NCI-H2196 (cell line): ENCODE measurements at regions not wholly inside any gene's neighbourhood (a gene's known extent, or its start where the extent isn't known, plus 50 kb on each side); places are given as distances from the start of the nearest gene placed in this dataset.

Experiments used
- DNase-seq: peaks from one replicate; lab custom pipeline; 2025; ENCODE audit not compliant: unreplicated experiment; lab: John Stamatoyannopoulos, UW

DNA sequence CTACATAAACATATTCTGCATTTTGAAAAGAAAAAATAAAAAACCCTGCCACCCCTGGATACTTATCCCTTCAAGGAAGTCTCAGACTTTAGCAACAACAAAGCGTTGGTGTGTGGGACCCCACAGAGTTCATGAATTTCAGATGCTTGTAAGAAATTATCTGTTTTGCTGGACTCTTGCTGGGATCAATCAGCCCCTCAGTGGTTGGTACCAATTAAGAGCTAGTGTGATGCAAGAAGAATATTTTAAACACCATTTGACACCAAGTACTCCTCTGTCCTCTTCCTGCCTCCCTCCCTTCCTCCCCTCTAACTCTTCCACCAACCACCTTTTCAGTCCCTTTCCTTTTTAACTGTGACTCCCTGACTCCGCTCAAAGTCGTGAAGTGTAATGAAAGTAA, 51.5 kb downstream of the SST start:
- no peak for DNase-seq

GRCh38 chr3:187617213-187617612, 53.0 kb downstream of the SST start:
- DNase-seq, result no peak

DNA sequence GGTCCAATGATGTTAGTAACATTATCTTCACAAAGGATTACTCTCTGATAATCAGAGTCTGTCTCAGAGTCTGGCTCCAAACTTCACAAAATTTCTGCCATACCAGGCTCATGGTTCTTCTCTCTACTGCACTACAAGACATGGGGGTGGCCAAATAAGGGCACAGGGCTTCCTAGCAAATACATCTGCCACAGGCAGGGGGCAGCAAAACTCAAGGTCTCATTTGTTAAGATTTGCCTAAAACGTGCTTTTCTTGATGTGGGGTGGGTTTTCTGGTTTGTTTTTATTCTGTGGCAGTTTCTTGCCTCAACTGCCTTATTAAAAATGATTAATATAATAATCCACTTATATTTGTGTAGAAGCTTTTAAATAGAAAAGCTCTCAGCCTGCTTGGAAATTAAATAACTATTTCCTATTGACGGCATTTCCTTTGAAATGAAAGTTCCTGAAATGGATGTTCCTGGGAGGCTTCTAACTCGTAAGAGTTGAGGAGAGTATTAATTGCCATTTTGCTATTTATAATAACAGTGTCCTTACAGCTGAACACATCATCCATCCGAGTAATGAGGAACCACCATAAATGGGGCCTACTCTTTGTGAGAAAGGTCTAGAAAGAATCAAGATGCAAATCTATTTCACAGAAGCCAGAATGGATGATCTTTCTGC, 53.8 kb downstream of the SST start:
- DNase-seq, result peak; percentile 74

DNA sequence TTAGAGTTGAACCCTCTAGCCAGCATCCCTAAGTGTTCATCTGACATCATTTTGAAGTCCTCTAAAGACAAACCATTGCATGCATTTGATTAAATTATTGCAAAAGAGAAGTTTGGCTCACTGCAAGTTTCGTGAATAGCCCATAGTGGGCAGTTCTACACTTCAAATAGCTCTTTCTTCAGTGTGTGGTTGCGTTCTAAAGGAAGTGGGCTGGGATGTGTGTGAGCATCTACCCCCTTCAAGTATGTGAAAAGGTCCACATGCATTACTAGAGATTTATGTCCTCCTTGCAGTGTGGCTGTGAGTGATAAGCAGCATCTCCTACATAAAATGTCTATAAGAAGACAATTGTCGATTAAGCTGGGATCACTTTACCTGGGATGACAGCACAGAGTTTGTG, 54.6 kb downstream of the SST start:
- DNase-seq, result no peak

DNA sequence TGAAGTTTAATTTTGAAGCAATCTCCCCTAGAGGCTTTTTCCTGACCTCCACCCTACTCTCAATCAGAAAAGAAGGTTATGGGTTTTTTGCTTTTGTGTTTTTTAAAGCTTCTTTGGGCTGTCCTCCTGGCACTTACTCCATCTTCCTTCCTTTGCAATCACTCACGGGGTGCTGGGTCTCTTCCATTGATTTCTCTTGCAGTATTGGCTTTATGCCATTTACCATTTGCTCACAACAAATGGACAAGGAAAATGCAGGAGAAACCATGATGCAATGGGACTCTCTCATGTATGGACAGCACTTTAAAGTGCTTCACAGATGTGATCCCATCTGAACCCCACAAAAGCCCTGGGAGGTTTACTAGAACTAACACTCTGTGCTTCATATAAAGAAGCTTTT, 57.5 kb downstream of the SST start:
- no peak for DNase-seq

DNA sequence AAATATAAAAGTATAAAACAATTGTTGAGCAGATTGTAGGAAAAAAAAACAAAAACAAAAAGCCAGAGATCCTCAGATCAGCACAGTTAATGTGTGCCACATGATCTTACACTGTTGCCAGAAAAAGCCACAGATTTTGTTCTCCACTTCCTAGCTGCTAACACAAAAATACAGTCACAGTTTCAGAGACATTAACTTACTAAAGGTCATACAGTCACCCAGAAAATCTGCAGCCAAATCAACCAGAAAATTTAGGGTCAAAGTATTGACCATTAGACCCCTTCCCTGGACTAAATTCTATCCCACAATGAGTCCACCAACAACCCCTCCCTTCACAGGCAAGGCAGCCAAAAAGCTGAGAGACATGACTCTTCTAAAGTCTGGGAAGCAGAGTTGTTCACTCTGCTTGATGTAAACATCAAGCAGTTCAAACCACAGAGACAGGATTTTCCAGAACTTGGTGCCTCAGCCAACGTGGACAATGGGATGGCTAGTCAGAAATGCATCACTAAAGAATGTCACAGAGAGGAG, 59.1 kb downstream of the SST start:
- DNase-seq, result no peak

- DNase-seq, result no peak
These were observed 75.9 kb downstream of the SST start for GRCh38 chr3:187594272-187594671.

- no peak for DNase-seq
These were observed 76.7 kb downstream of the SST start for GRCh38 chr3:187593451-187593850.

- no peak for DNase-seq
These were observed 79.2 kb downstream of the SST start for GRCh38 chr3:187590861-187591576.

DNA sequence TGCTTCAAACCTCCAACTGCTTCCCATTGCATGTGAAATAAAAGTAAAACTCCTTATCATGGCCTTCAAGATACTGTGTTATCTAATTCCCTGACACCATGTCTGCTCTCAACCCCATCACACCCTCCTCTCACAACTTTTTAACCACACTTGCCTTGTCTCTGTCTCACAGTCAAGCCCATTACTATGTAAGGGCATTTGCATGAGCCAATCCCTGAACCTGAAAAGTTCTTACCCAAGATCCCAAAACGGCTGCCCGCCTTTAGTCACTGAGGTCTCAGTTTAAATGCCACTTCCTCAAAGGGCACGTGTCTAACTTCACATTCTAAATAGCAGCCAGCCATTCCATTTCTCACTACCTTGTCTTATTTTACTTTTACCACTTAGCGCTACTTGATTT, 83.1 kb downstream of the SST start:
- DNase-seq, result no peak

DNA sequence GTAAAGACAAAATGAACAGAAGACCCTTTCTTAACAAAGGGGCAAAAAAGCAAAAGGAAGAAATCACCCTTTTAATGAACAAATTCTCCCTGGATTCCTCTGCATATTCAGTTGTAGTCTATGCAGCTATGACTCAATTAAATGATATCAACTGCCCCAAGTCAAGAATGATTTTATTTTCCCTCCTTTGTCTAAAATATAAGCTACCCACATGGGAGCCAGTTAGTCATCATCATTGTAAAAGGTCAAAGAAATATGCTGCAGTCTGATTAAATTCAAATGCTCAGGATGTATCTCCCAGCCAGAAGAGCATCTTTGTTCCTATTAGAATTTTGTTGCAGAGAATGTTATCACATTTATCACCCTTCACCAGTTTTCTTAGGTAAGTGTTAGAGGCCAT, 84.0 kb downstream of the SST start:
- DNase-seq, result no peak

DNA sequence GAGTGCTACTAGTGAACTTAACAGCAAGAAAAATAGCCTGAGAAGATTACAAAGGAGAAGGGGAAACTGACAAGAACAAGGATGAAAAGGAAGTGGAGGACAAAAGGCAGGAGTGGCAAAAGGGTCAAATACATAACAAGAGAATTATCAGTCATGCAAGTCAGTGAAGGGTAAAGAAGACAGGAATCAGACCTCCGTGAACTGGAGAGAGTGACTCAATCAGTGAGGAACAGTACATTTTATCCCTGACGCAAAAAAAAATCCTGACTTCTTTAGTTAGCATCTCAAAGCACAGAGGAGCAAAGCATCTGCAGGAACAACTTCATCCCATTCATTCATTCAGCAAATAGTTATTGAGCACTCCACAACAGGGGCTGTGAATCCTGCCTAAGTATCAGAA, 97.8 kb downstream of the SST start:
- DNase-seq, result no peak

DNA sequence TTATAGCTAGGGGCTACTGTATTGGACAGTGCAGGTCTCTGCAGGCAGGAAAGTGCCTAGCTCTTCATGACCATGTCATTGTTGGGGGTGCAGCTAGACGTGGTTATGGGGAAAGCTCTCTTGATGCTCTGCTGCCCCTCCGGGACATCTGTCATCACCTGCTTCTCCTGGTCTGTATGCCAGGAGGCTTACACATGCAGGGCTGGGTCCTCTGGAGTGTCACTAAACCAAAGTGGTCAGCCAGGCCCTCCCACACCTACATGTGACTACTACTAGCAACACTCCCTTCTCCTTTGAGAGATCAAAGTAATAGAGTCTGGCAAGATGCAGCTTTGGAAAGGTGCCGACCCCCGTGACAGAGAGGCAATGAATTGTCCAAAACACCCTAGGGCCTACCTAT, 98.5 kb downstream of the SST start:
- no peak for DNase-seq

GRCh38 chr3:187570776-187571175, 99.4 kb downstream of the SST start:
- no peak for DNase-seq

DNA sequence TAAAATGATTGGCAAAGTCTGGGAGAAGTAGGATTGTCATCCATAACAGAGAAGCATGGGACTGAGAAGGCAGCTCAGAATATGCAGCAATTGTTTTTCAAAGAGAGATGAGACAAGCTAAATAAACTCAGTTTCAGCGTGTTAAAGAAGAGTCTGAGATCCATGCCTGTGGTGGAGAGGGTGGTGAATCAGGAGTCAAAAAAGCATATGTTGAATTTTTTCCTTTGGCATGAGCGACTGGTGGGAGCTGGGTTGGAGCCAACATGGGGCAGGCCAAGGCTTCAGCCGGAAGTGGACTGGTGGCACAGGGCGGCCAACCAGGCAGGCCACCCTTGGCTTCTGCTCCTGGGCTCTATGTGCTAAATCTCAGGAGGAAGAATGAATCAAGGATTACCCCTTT, 102.0 kb downstream of the SST start:
- no peak for DNase-seq

DNA sequence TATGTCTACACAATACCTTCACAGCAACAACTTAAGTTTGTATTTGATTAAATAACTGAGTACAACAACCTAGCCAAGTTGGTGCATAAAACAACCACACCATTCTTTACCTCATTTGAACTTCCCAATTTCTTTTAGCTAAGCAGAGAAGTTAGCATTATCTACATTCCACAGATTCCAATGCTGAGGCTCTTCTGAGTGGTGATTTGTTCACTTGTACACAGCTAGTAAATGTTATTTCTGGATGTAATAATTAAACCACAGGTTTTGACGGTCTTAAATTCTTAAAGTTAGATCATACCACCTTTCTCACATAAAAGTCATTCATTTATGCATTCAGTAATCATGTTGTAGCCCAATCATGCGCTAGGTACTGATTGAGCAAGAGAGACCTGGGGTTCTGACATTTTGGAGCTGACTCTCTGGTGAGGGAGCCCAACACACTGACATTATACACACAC, 102.5 kb downstream of the SST start:
- DNase-seq, result no peak

DNA sequence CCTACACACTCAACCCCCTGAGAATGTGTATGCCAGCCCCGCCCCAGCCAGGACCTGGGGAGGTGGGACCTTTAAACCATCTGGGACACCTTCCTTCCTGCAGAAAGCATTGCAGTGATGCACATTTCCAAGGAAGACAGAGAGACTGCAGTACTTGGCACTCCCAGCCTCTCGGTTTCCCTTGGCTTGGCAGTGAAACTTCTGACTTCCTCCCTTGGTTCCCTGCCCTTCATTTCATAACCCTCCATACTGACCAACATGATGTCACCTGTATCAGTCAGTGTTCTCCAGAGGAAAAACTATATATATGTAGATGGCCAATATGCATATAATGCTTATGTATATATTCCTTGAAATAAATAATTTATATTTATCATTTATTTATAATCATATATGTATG, 103.2 kb downstream of the SST start:
- no peak for DNase-seq

DNA sequence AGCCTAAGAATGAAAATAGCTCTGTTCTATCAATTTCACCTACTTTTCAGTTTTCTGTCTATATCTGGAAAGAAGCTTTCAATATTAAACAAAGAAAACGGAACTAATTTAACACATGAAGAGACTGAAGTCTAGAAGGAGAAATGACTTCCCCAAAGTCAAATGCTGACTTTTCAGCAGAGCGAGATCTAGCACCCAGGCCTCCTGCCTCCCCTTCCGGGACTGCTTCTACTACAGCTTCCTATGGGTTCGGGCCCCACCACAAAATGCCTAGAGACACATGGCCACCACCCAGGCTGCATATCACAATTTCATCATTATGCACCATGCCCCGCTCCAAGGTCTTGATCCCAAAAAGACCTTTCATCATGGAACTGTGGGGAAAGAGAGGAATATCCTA, 104.5 kb downstream of the SST start:
- no peak for DNase-seq

DNA sequence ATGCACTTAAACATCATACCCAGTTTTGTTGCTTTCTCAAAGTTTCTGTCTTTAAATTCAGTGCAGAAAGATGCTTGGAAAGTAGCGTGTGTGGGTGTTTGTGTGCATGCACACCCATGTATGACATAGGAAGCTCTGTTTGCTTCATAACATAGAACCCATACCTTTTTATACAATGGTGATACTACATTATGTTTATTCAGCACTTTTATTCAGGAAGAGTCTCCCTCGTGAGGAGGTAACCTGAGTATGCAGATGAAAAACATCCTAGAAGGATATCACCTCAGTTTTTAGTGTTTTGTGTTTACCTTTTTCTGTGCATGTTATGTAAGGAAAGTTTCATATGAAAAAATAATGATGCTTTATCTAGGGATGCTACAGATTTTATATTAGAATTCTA, 111.2 kb downstream of the SST start:
- no peak for DNase-seq

- no peak for DNase-seq
These were observed 118.8 kb downstream of the SST start for GRCh38 chr3:187551416-187551815.

DNA sequence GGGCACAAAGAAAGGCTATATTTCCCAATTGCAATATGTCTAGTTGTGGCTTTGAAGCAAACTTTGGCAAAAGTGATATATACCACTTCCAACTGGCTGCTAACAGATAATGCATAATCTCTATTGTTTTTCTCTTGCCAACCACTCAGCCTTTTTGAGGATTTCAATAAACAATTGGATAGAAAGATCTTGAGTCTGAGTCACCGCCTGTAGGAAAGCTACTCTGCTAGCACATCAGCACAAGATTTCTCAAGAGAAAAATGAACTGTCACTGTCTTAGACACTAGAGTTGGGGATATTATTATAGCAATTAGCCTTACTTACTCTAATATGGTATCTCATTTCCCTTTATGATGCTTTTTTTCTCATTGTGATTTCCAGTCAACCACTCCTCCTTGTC, 119.7 kb downstream of the SST start:
- no peak for DNase-seq

DNA sequence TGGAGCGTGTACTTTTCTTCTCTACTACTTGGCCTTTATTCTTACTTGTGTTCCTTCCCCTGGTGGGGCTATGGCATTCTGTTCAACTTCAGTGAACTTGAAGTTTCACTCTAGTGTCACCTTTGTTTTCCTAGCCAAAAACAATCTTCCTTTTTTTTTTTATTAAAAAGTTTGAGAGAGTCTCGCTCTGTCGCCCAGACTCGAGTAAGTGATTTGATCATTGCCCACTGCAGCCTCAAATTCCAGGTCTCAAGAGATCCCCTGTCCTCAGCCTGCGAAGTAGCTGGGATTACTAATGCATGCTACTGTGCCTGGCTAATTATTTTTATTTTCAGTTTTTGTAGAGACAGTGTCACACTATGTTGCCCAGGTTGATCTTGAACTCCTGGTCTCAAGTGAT, 124.8 kb downstream of the SST start:
- no peak for DNase-seq

GRCh38 chr3:187544326-187544725, 125.9 kb downstream of the SST start:
- DNase-seq, result no peak
